K562 (cell line): ENCODE measurements at regions not wholly inside any gene's neighbourhood (a gene's known extent, or its start where the extent isn't known, plus 50 kb on each side); places are given as distances from the start of the nearest gene placed in this dataset.

ENCODE experiments used
- DACH1 ChIP-seq: fragments of 450-650 bp; IDR thresholded peaks from 2 replicates; pipeline ENCODE4 v1.6.1; 2018; ENCODE audit not compliant: partially characterized antibody
- HMG20A ChIP-seq: fragments of 450-650 bp; formaldehyde crosslinking; conservative IDR thresholded peaks from 2 replicates; pipeline ENCODE4 v1.4.0; 2020; ENCODE audit warnings: mild to moderate bottlenecking, mixed read lengths
- LCOR ChIP-seq: sonication (generic); formaldehyde crosslinking; IDR thresholded peaks from 2 replicates; pipeline ENCODE4 v1.8.0; 2022; ENCODE audit warnings: mild to moderate bottlenecking, missing genetic modification reagents
- MYNN ChIP-seq, 2 experiments: sonication (generic); formaldehyde crosslinking in 1 of 2; IDR thresholded peaks; 2 replicates each; pipeline versions ENCODE4 v1.5.0 to v1.6.1; 2016 to 2020; ENCODE audit warnings: antibody characterized with exemption in 1 of 2, missing genetic modification reagents in 1 of 2
- PHF20 ChIP-seq: fragments of 450-650 bp; IDR thresholded peaks from 2 replicates; pipeline ENCODE4 v1.6.1; 2018; ENCODE audit not compliant: partially characterized antibody
- PRMT5 ChIP-seq: sonication (generic); formaldehyde crosslinking; IDR thresholded peaks from 2 replicates; pipeline ENCODE4 v1.5.0; 2020; ENCODE audit warnings: missing genetic modification reagents
- RAD21 ChIP-seq, 2 experiments: fragments of 250-450 bp in 1 of 2; fragments of 450-650 bp in 1 of 2; sonication (Bioruptor Pico) in 1 of 2; formaldehyde crosslinking in 1 of 2; IDR thresholded peaks in 1 of 2; conservative IDR thresholded peaks in 1 of 2; 2 replicates each; pipeline versions ENCODE4 v1.4.0 to v1.8.0; 2020 to 2022; ENCODE audit warnings: mild to moderate bottlenecking in 2 of 2, moderate library complexity in 1 of 2
- RBM15 ChIP-seq: fragments of 200-400 bp; formaldehyde crosslinking; IDR thresholded peaks from 2 replicates; pipeline ENCODE4 v1.6.1; 2018; ENCODE audit warnings: mild to moderate bottlenecking, low read length, moderate library complexity; ENCODE audit not compliant: insufficient read depth
- RFX7 ChIP-seq: fragments of 250-450 bp; sonication (Bioruptor Pico); IDR thresholded peaks from 2 replicates; pipeline ENCODE4 v1.5.1; 2021; ENCODE audit warnings: mild to moderate bottlenecking
- SP2 ChIP-seq: IDR thresholded peaks from 2 replicates; pipeline ENCODE4 v1.6.1; 2011; ENCODE audit warnings: mild to moderate bottlenecking, low read depth, low read length, moderate library complexity; ENCODE audit not compliant: poor library complexity, severe bottlenecking; ENCODE audit errors: extremely low read depth
- STAT5B ChIP-seq: fragments of 250-450 bp; sonication (Bioruptor Pico); IDR thresholded peaks from 2 replicates; pipeline ENCODE4 v1.8.0; 2021; ENCODE audit warnings: mild to moderate bottlenecking, inconsistent platforms
- TBP ChIP-seq: optimal IDR thresholded peaks from 2 replicates; pipeline ENCODE3; 2011; ENCODE audit warnings: low read depth, low read length, improper control_type of control experiment
- ZBTB7A ChIP-seq: IDR thresholded peaks from 2 replicates; pipeline ENCODE4 v1.6.1; 2011; ENCODE audit warnings: low read depth, mild to moderate bottlenecking, low read length, moderate library complexity, borderline replicate concordance; ENCODE audit not compliant: control insufficient read depth
- ZFX ChIP-seq: sonication (generic); formaldehyde crosslinking; IDR thresholded peaks from 2 replicates; pipeline ENCODE4 v1.8.0; 2022; ENCODE audit warnings: mild to moderate bottlenecking, missing genetic modification reagents, moderate library complexity
- ZNF146 ChIP-seq: IDR thresholded peaks from one replicate; pipeline ENCODE4 v1.6.1; 2018; ENCODE audit warnings: missing compliant biosample characterization; ENCODE audit not compliant: unreplicated experiment
- ZNF217 ChIP-seq: sonication (generic); formaldehyde crosslinking; IDR thresholded peaks from 2 replicates; pipeline ENCODE4 v1.8.0; 2022; ENCODE audit warnings: mild to moderate bottlenecking, missing genetic modification reagents
- ZNF668 ChIP-seq: fragments of 250-450 bp; sonication (Bioruptor Pico); IDR thresholded peaks from 2 replicates; pipeline ENCODE4 v1.8.0; 2022; ENCODE audit warnings: mild to moderate bottlenecking, inconsistent platforms
- ZNF75A ChIP-seq: fragments of 450-650 bp; formaldehyde crosslinking; IDR thresholded peaks from 2 replicates; pipeline ENCODE4 v1.4.0; 2020; ENCODE audit warnings: mild to moderate bottlenecking
- TF ChIP-seq, protein P1 (sequence below): sonication (generic); formaldehyde crosslinking; IDR thresholded peaks from 2 replicates; pipeline ENCODE4 v1.8.0; 2022; ENCODE audit warnings: mild to moderate bottlenecking, missing genetic modification reagents
- TF ChIP-seq, protein P2 (sequence below), 2 experiments: fragments of 200-800 bp in 1 of 2; sonication (Bioruptor generic) in 1 of 2; sonication (generic) in 1 of 2; formaldehyde crosslinking in 1 of 2; IDR thresholded peaks in 1 of 2; conservative IDR thresholded peaks in 1 of 2; 2 replicates each; pipeline versions ENCODE4 v1.5.0 to v1.6.1; 2016 to 2020; ENCODE audit warnings: missing compliant biosample characterization in 1 of 2, missing genetic modification characterization in 1 of 2, missing genetic modification reagents in 1 of 2

DNA sequence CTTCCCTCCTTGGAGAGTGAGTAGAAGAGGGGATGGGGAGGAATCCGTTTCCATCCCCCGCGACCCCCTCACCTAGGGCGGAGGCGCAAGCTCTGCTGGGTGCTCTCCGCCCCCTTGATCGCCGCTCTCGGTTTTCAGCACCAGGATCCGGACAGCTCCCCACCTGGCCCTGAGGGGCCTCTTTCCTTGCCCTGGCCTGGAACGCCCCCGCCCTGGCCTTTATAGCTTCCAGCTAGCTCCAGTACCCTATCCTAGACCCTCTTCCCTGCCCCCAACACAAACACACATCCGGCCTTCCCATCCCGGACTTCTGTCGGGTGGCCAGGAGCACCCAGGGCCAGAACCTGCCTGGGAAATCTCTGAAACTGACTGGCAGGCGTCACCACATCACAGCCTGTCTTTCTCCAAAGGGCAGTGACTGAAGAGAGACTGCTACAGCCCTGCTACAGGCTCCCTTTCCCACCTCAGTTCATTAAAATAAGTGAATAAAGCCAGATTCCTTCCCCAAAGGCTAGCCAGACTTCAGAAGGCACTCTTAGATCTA, 72.3 kb upstream of the LEP start (continued):
- TF ChIP-seq ZNF668 (CRISPR knock-in tag) (no peak), SP2 (no peak), ZBTB7A (peak; percentile 66; the same call in 1 of the 2 replicates), ZNF217 (no peak), DACH1 (no peak), RBM15 (no peak), PHF20 (no peak), TBP (no peak), HMG20A (CRISPR knock-in tag) (no peak), ZNF146 (no peak), RAD21 (CRISPR knock-in tag; conservative IDR thresholded peaks at IDR 0.05 in 1 of 2, IDR thresholded peaks at IDR 0.05 in 1 of 2) (no peak), ZFX (CRISPR knock-in tag) (no peak), RFX7 (no peak), PRMT5 (CRISPR knock-in tag) (peak; percentile 75; the same call in 1 of the 2 replicates), MYNN (IDR thresholded peaks at IDR 0.05) (no peak), MYNN (CRISPR knock-in tag; IDR thresholded peaks at IDR 0.05) (no peak), ZNF75A (CRISPR knock-in tag) (no peak), LCOR (CRISPR knock-in tag) (no peak), STAT5B (CRISPR knock-in tag) (no peak)
- TF ChIP-seq, protein P1, sequence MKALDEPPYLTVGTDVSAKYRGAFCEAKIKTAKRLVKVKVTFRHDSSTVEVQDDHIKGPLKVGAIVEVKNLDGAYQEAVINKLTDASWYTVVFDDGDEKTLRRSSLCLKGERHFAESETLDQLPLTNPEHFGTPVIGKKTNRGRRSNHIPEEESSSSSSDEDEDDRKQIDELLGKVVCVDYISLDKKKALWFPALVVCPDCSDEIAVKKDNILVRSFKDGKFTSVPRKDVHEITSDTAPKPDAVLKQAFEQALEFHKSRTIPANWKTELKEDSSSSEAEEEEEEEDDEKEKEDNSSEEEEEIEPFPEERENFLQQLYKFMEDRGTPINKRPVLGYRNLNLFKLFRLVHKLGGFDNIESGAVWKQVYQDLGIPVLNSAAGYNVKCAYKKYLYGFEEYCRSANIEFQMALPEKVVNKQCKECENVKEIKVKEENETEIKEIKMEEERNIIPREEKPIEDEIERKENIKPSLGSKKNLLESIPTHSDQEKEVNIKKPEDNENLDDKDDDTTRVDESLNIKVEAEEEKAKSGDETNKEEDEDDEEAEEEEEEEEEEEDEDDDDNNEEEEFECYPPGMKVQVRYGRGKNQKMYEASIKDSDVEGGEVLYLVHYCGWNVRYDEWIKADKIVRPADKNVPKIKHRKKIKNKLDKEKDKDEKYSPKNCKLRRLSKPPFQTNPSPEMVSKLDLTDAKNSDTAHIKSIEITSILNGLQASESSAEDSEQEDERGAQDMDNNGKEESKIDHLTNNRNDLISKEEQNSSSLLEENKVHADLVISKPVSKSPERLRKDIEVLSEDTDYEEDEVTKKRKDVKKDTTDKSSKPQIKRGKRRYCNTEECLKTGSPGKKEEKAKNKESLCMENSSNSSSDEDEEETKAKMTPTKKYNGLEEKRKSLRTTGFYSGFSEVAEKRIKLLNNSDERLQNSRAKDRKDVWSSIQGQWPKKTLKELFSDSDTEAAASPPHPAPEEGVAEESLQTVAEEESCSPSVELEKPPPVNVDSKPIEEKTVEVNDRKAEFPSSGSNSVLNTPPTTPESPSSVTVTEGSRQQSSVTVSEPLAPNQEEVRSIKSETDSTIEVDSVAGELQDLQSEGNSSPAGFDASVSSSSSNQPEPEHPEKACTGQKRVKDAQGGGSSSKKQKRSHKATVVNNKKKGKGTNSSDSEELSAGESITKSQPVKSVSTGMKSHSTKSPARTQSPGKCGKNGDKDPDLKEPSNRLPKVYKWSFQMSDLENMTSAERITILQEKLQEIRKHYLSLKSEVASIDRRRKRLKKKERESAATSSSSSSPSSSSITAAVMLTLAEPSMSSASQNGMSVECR (CRISPR knock-in tag), result peak; percentile 46; the same call in 1 of the 2 replicates
- TF ChIP-seq, protein P2, sequence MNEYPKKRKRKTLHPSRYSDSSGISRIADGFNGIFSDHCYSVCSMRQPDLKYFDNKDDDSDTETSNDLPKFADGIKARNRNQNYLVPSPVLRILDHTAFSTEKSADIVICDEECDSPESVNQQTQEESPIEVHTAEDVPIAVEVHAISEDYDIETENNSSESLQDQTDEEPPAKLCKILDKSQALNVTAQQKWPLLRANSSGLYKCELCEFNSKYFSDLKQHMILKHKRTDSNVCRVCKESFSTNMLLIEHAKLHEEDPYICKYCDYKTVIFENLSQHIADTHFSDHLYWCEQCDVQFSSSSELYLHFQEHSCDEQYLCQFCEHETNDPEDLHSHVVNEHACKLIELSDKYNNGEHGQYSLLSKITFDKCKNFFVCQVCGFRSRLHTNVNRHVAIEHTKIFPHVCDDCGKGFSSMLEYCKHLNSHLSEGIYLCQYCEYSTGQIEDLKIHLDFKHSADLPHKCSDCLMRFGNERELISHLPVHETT (CRISPR knock-in tag; conservative IDR thresholded peaks at IDR 0.05 in 1 of 2, IDR thresholded peaks at IDR 0.05 in 1 of 2), result no peak
